Neural cell (in vitro differentiated cells): ENCODE measurements at regions not wholly inside any gene's neighbourhood (a gene's known extent, or its start where the extent isn't known, plus 50 kb on each side); places are given as distances from the start of the nearest gene placed in this dataset.

ENCODE experiments used
- H2AFZ ChIP-seq: fragments of 200-600, 300-800 bp; sonication (generic), shearing (Covaris generic); 2 replicates; pipeline ENCODE4 v1.6.0; 2014; ENCODE audit warnings: low read depth, mild to moderate bottlenecking, antibody characterized with exemption, low read length, moderate library complexity
- H3F3A ChIP-seq: fragments of 200-600 bp; shearing (Covaris generic); 2 replicates; pipeline ENCODE4 v1.6.1; 2016; ENCODE audit warnings: mild to moderate bottlenecking, moderate library complexity, mixed read lengths, antibody characterized with exemption, low read length; ENCODE audit not compliant: insufficient read depth, poor library complexity, severe bottlenecking
- H3K27ac ChIP-seq: fragments of 200-600, 300-800 bp; sonication (generic), shearing (Covaris generic); 2 replicates; pipeline ENCODE4 v1.5.1; 2014; ENCODE audit warnings: mild to moderate bottlenecking, low read length, moderate library complexity
- H3K27me3 ChIP-seq: fragments of 300-800, 200-600 bp; sonication (generic), shearing (Covaris generic); 2 replicates; pipeline ENCODE4 v1.6.0; 2014; ENCODE audit warnings: mild to moderate bottlenecking, low read depth, low read length, moderate library complexity; ENCODE audit not compliant: insufficient read depth
- H3K36me3 ChIP-seq: fragments of 300-800, 200-600 bp; sonication (generic), shearing (Covaris generic); 2 replicates; pipeline ENCODE4 v1.5.1; 2014; ENCODE audit warnings: mild to moderate bottlenecking, antibody characterized with exemption, low read length, moderate library complexity; ENCODE audit not compliant: insufficient read depth
- H3K4me2 ChIP-seq: fragments of 300-800, 200-600 bp; sonication (generic), shearing (Covaris generic); 2 replicates; pipeline ENCODE4 v1.6.0; 2014; ENCODE audit warnings: mild to moderate bottlenecking, low read length
- H3K4me3 ChIP-seq: fragments of 300-800, 200-600 bp; sonication (generic), shearing (Covaris generic); 2 replicates; pipeline ENCODE4 v1.5.1; 2014; ENCODE audit warnings: mild to moderate bottlenecking, low read length, moderate library complexity
- H3K79me2 ChIP-seq: fragments of 200-600 bp; shearing (Covaris generic); replicated peaks from 2 replicates; pipeline ENCODE4 v1.6.0; 2014; ENCODE audit warnings: mild to moderate bottlenecking, low read length, moderate library complexity; ENCODE audit not compliant: insufficient read depth
- H3K9ac ChIP-seq: fragments of 300-800, 200-600 bp; sonication (generic), shearing (Covaris generic); 2 replicates; pipeline ENCODE4 v1.6.1; 2016; ENCODE audit warnings: mild to moderate bottlenecking, low read length, mixed read lengths
- H3K9me2 ChIP-seq: fragments of 200-600 bp; shearing (Covaris generic); 2 replicates; pipeline ENCODE4 v1.6.1; 2016; ENCODE audit warnings: mild to moderate bottlenecking, low read length, mixed read lengths; ENCODE audit not compliant: insufficient read depth
- H3K9me3 ChIP-seq: fragments of 200-600, 300-800 bp; sonication (generic), shearing (Covaris generic); 2 replicates; pipeline ENCODE4 v1.6.1; 2016; ENCODE audit warnings: mild to moderate bottlenecking, mixed run types, low read length, moderate library complexity, mixed read lengths
- H4K20me1 ChIP-seq: fragments of 200-600 bp; shearing (Covaris generic); 2 replicates; pipeline ENCODE4 v1.6.1; 2016; ENCODE audit warnings: mild to moderate bottlenecking, mixed run types; ENCODE audit not compliant: insufficient read depth
- EP300 ChIP-seq: fragments of 450-650 bp; conservative IDR thresholded peaks from 2 replicates; pipeline ENCODE4 v1.6.1; 2014; ENCODE audit warnings: antibody characterized with exemption, mild to moderate bottlenecking, moderate library complexity; ENCODE audit not compliant: poor library complexity, severe bottlenecking
- MXI1 ChIP-seq: fragments of 450-650 bp; conservative IDR thresholded peaks from 2 replicates; pipeline ENCODE4 v1.6.1; 2014; ENCODE audit warnings: antibody characterized with exemption, mild to moderate bottlenecking; ENCODE audit not compliant: poor library complexity, severe bottlenecking
- POLR2AphosphoS5 ChIP-seq: IDR thresholded peaks from 2 replicates; pipeline ENCODE4 v1.6.1; 2012
- RAD21 ChIP-seq: fragments of 450-650 bp; conservative IDR thresholded peaks from 2 replicates; pipeline ENCODE4 v1.6.1; 2014; ENCODE audit warnings: antibody characterized with exemption, mild to moderate bottlenecking, moderate library complexity
- REST ChIP-seq: IDR thresholded peaks from 2 replicates; pipeline ENCODE4 v1.6.1; 2012; ENCODE audit warnings: borderline replicate concordance
- SMC3 ChIP-seq: fragments of 450-650 bp; conservative IDR thresholded peaks from 2 replicates; pipeline ENCODE4 v1.6.1; 2014; ENCODE audit warnings: antibody characterized with exemption, mild to moderate bottlenecking, moderate library complexity; ENCODE audit not compliant: poor library complexity
- TAF1 ChIP-seq: IDR thresholded peaks from 2 replicates; pipeline ENCODE4 v1.6.1; 2012; ENCODE audit warnings: low read depth

DNA sequence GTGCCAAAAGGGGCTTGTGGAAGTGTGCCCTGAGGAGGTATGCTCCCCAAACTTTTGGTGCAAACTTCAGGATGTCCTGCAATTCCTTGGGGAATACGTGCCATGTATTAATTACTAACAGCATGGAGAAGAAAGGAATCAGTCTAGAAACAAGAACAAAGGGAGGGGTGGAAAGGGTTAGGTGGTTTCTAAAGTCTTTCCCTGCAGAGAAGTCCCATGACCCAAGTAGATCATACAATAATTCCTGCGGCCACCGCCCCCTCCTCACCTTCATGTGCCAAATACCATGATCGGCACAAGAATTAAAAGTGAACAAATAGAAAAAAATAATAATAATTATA is 258.2 kb downstream of the PLPP3 start:
- Histone ChIP-seq H3K79me2 (no peaks in the 10 kb centered on the region), H4K20me1 (no peaks in the 10 kb centered on the region), H3K4me3 (no peak overlapping the region), H3K4me2 (no peak overlapping the region), H3K27ac (no peak overlapping the region), H3K9me3 (no peaks in the 10 kb centered on the region), H3K9me2 (no peaks in the 10 kb centered on the region), H3K27me3 (no peaks in the 10 kb centered on the region), H3F3A (no peaks in the 10 kb centered on the region), H2AFZ (no peak overlapping the region), H3K36me3 (no peaks in the 10 kb centered on the region), H3K9ac (no peak overlapping the region)
- TF ChIP-seq SMC3 (no peak), EP300 (no peak), RAD21 (no peak), POLR2AphosphoS5 (no peak), REST (no peak)

GRCh38 chr1:56320464-56321149 is 258.8 kb downstream of the PLPP3 start:
- Histone ChIP-seq H3K9me2 (no peaks in the 10 kb centered on the region), H3K4me2 (no peak overlapping the region), H3K36me3 (no peaks in the 10 kb centered on the region)

More at GRCh38 chr1:56320464-56321149, 258.8 kb downstream of the PLPP3 start:
- Histone ChIP-seq H3K27ac (no peak overlapping the region), H3K79me2 (no peaks in the 10 kb centered on the region), H3K27me3 (no peaks in the 10 kb centered on the region), H3K9ac (no peak overlapping the region), H3K9me3 (no peaks in the 10 kb centered on the region), H2AFZ (no peak overlapping the region), H4K20me1 (no peaks in the 10 kb centered on the region), H3K4me3 (no peak overlapping the region), H3F3A (no peaks in the 10 kb centered on the region)
- TF ChIP-seq MXI1 (no peak), REST (no peak), RAD21 (no peak), TAF1 (no peak), EP300 (no peak)
